ENCODE measurements at regions not wholly inside any gene's neighbourhood (a gene's known extent, or its start where the extent isn't known, plus 50 kb on each side); places are given as distances from the start of the nearest gene placed in this dataset.

DNA sequence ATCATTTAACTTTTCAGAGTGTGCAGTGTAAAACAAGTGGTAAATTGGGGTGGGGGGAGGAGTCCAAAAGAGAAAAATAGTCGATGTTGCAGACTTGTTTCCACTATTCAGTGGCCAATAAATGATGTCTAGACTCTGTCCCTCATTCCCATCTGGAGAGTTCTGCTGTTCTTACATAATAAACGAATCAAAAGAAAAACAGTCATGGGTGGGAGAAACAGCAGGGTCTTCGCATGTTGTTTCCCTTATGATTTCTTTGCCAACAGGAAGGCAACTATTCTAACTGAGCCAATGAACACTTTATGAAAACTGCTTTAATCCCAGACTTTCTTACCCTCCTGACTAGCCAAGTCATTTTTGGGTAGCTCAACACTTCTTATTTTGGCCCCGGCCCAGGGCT, 615.5 kb downstream of the FGF9 start:
- Mint-ChIP-seq H3K4me1 (peaks cover 19% of the 10 kb centered on the region), H3K4me3 (no peak overlapping the region)

DNA sequence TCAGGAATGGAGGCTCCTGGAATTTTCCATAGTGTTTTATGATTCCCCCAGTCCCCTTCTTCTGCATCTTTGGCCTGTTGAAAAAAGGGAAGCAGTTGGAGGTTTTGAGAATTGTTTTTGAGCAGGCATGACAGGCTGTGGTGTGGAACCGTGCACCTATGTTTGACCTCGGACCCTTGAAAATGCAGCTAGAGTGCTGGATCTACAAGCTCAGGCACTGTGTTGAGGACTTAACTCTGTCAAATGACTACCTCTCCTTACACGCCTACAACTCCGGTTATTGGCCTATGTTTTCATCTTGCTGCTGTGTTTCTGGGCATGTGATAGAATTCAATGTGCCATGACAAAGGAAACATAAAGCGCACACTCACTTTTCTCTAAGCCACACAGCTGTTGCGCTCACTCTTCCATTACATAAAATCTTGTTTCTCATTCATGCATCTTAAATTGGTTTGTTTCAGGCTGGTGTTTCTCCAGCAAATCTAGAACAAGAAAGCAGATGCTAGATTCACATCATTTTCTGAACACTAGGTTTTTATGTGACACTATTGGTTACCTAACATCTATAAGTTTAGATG, 616.6 kb downstream of the FGF9 start:
- H3K27me3 Mint-ChIP-seq (ENCODE audit: low read depth), result no peaks in the 10 kb centered on the region
- no peak overlapping the region for H3K4me3 Mint-ChIP-seq
- H3K4me1 Mint-ChIP-seq, result peaks cover 20% of the 10 kb centered on the region
- peaks cover 14% of the 10 kb centered on the region for H3K9me3 Mint-ChIP-seq
- no peak for DNase-seq (ENCODE audit: low spot score in 2 of 2, unreplicated experiment in 2 of 2)
- TF ChIP-seq, protein P1, sequence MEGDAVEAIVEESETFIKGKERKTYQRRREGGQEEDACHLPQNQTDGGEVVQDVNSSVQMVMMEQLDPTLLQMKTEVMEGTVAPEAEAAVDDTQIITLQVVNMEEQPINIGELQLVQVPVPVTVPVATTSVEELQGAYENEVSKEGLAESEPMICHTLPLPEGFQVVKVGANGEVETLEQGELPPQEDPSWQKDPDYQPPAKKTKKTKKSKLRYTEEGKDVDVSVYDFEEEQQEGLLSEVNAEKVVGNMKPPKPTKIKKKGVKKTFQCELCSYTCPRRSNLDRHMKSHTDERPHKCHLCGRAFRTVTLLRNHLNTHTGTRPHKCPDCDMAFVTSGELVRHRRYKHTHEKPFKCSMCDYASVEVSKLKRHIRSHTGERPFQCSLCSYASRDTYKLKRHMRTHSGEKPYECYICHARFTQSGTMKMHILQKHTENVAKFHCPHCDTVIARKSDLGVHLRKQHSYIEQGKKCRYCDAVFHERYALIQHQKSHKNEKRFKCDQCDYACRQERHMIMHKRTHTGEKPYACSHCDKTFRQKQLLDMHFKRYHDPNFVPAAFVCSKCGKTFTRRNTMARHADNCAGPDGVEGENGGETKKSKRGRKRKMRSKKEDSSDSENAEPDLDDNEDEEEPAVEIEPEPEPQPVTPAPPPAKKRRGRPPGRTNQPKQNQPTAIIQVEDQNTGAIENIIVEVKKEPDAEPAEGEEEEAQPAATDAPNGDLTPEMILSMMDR (IDR thresholded peaks at IDR 0.05; ENCODE audit: unreplicated experiment), result no peak
- no peaks in the 10 kb centered on the region for H3K36me3 Mint-ChIP-seq
- peak overlapping the region; percentile 80 for H3K27ac Mint-ChIP-seq

More for the DNA sequence above, 615.5 kb downstream of the FGF9 start:
- no peak for DNase-seq (ENCODE audit: low spot score in 2 of 2, unreplicated experiment in 2 of 2)
- peak overlapping the region; percentile 80 for H3K27ac Mint-ChIP-seq
- H3K36me3 Mint-ChIP-seq, result no peaks in the 10 kb centered on the region
- H3K9me3 Mint-ChIP-seq, result peaks cover 14% of the 10 kb centered on the region
- H3K27me3 Mint-ChIP-seq (ENCODE audit: low read depth), result no peaks in the 10 kb centered on the region
- TF ChIP-seq, protein P1 (IDR thresholded peaks at IDR 0.05; ENCODE audit: unreplicated experiment), result no peak

DNA sequence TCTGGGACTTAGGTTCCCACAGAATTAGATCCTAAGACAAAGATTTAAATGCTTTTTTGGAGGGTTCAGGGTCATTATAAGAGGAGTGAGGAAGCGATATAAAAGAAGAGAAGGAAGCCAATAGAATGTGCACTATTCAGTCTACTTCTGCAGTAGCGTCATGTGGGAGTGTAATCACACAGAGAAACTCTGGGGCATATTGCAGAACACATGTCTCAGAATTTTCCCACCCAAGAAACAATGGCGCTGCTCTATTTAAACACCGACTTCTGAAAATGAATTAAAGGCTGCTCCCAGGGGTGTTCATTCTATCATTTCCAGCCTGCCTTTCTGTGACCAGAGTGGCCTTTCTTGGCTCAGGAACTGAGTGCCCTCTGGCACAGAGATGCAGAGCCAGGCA, 617.6 kb downstream of the FGF9 start:
- TF ChIP-seq, protein P1 (IDR thresholded peaks at IDR 0.05; ENCODE audit: unreplicated experiment), result no peak
- peaks cover 14% of the 10 kb centered on the region for H3K9me3 Mint-ChIP-seq

GRCh38 chr13:22289711-22290110, 618.8 kb downstream of the FGF9 start:
- Mint-ChIP-seq H3K4me1 (peaks cover 27% of the 10 kb centered on the region), H3K27me3 (ENCODE audit: low read depth) (no peaks in the 10 kb centered on the region), H3K9me3 (peaks cover 14% of the 10 kb centered on the region), H3K4me3 (no peak overlapping the region), H3K27ac (no peak overlapping the region), H3K36me3 (no peaks in the 10 kb centered on the region)
- TF ChIP-seq, protein P1 (IDR thresholded peaks at IDR 0.05; ENCODE audit: unreplicated experiment), result no peak
- no peak for DNase-seq (ENCODE audit: low spot score in 2 of 2, unreplicated experiment in 2 of 2)

More for the DNA sequence above, 617.6 kb downstream of the FGF9 start:
- Mint-ChIP-seq H3K4me3 (no peak overlapping the region), H3K4me1 (peaks cover 27% of the 10 kb centered on the region), H3K27ac (no peak overlapping the region), H3K36me3 (no peaks in the 10 kb centered on the region), H3K27me3 (ENCODE audit: low read depth) (no peaks in the 10 kb centered on the region)
- DNase-seq (ENCODE audit: low spot score in 2 of 2, unreplicated experiment in 2 of 2), result no peak

DNA sequence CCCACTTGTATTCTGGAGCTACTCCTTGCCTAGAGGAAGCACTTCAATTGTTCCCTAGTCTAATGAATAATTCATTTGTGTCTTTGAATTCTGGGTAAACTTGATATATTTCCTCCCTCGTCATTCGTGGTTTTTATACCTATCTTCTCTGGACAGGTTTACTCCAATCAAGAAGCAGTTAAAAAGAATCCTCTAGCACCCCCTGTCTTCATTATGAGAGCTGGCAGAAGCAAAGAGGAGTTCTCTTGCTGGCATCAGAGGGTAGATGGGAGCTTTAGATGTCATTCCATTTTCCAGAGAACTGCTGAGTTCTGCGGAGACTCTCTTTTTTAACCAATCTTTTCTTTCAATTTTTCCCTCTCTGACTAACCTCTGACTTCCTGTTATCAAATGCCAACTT, 627.7 kb downstream of the FGF9 start:
- Mint-ChIP-seq H3K4me1 (peaks cover under 1% of the 10 kb centered on the region), H3K27ac (no peak overlapping the region), H3K36me3 (peaks cover 23% of the 10 kb centered on the region), H3K9me3 (peaks cover 37% of the 10 kb centered on the region), H3K4me3 (no peak overlapping the region), H3K27me3 (ENCODE audit: low read depth) (no peaks in the 10 kb centered on the region)
- no peak for DNase-seq (ENCODE audit: low spot score in 2 of 2, unreplicated experiment in 2 of 2)
- TF ChIP-seq, protein P1 (IDR thresholded peaks at IDR 0.05; ENCODE audit: unreplicated experiment), result no peak

Measured in mesothelial cell of epicardium (in vitro differentiated cells).